GM23248 (cell line): ENCODE measurements at regions not wholly inside any gene's neighbourhood (a gene's known extent, or its start where the extent isn't known, plus 50 kb on each side); places are given as distances from the start of the nearest gene placed in this dataset.

Source experiments
- EZH2 ChIP-seq: fragments of 200-600 bp; sonication (generic); IDR thresholded peaks from 2 replicates; pipeline ENCODE4 v1.6.1; 2018; ENCODE audit warnings: antibody characterized with exemption, mild to moderate bottlenecking; ENCODE audit not compliant: insufficient read depth, poor library complexity, severe bottlenecking
- EZH2phosphoT487 ChIP-seq: fragments of 200-600 bp; sonication (generic); IDR thresholded peaks from 2 replicates; pipeline ENCODE4 v1.6.1; 2018; ENCODE audit warnings: antibody characterized with exemption, moderate library complexity, mild to moderate bottlenecking, low read depth; ENCODE audit not compliant: insufficient read depth

DNA sequence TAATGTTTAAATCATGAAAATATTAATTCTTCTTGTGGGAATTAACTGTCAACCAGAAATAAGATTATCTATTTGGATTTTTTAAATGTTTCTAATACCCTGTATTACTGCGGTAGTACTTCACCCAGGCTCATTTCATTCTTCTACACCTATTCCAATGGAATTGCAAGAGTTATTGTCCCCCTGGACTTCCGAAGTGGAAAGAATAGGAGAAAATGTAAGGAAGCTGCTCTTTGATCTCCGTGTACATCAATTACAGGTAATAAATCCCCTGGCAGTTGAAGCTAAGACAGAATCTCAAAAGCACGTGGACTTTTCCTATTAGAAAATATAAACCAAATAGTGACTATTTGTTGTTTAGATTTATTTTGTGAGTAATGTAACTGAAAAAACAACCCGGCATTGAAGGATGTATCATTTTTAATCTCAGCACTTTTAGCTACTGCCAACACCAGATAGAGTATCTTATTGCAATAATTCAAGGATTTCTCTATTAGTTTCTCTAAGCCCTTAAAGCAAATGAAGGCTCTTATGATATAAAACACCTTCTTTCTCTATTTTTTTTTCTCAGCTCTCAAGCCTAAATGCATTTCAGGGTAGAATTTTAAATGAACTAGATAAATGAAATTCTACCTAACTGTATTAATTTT lies 77.3 kb downstream of the MZT1 start:
- TF ChIP-seq EZH2 (no peak), EZH2phosphoT487 (no peak)
